Adipocyte (in vitro differentiated cells): ENCODE measurements at regions not wholly inside any gene's neighbourhood (a gene's known extent, or its start where the extent isn't known, plus 50 kb on each side); places are given as distances from the start of the nearest gene placed in this dataset.

Source experiments
- DNase-seq: peaks from one replicate; pipeline ENCODE4 v3.0.0-alpha.2; 2015; ENCODE audit warnings: low read depth
- H3K27me3 ChIP-seq: replicated peaks from 2 replicates; pipeline ENCODE4 v1.7.0; 2013; ENCODE audit warnings: mild to moderate bottlenecking, low read length, moderate library complexity; ENCODE audit not compliant: control insufficient read depth, insufficient read depth
- H3K36me3 ChIP-seq: 2 replicates; pipeline ENCODE4 v1.7.0; 2013; ENCODE audit warnings: low read length, mild to moderate bottlenecking, moderate library complexity; ENCODE audit not compliant: control insufficient read depth, insufficient read depth, severe bottlenecking
- H3K4me1 ChIP-seq: 2 replicates; pipeline ENCODE4 v1.7.0; 2013; ENCODE audit warnings: mild to moderate bottlenecking, low read length, moderate library complexity; ENCODE audit not compliant: control insufficient read depth, insufficient read depth
- H3K4me3 ChIP-seq: 2 replicates; pipeline ENCODE4 v1.7.0; 2013; ENCODE audit warnings: mild to moderate bottlenecking, low read length, moderate library complexity
- H3K9ac ChIP-seq: 2 replicates; pipeline ENCODE4 v1.7.0; 2013; ENCODE audit warnings: mild to moderate bottlenecking, low read length, moderate library complexity
- H3K9me3 ChIP-seq: 2 replicates; pipeline ENCODE4 v1.7.0; 2013; ENCODE audit warnings: mild to moderate bottlenecking, low read length, moderate library complexity; ENCODE audit not compliant: control insufficient read depth

GRCh38 chr10:7487528-7487927 is 76.7 kb upstream of the SFMBT2 start:
- Histone ChIP-seq H3K9me3 (no peaks in the 10 kb centered on the region), H3K4me3 (no peak overlapping the region), H3K9ac (no peak overlapping the region), H3K27me3 (peaks cover 32% of the 10 kb centered on the region), H3K4me1 (peaks cover 14% of the 10 kb centered on the region), H3K36me3 (no peaks in the 10 kb centered on the region)
- no peak for DNase-seq

- Histone ChIP-seq H3K9me3 (no peaks in the 10 kb centered on the region), H3K9ac (no peak overlapping the region), H3K4me3 (no peak overlapping the region), H3K27me3 (peaks cover 32% of the 10 kb centered on the region), H3K4me1 (peaks cover 14% of the 10 kb centered on the region), H3K36me3 (no peaks in the 10 kb centered on the region)
- no peak for DNase-seq
Measured at GRCh38 chr10:7486528-7486927, 75.7 kb upstream of the SFMBT2 start.

GRCh38 chr10:7485799-7486198 is 75.0 kb upstream of the SFMBT2 start:
- Histone ChIP-seq H3K27me3 (peaks cover 35% of the 10 kb centered on the region), H3K36me3 (no peaks in the 10 kb centered on the region), H3K4me1 (peaks cover 14% of the 10 kb centered on the region), H3K9ac (no peak overlapping the region), H3K4me3 (no peak overlapping the region), H3K9me3 (no peaks in the 10 kb centered on the region)
- DNase-seq: no peak

GRCh38 chr10:7485244-7485556 is 74.4 kb upstream of the SFMBT2 start:
- Histone ChIP-seq H3K4me1 (peaks cover 14% of the 10 kb centered on the region), H3K9me3 (no peaks in the 10 kb centered on the region), H3K36me3 (no peaks in the 10 kb centered on the region), H3K4me3 (no peak overlapping the region), H3K27me3 (peaks cover 41% of the 10 kb centered on the region), H3K9ac (no peak overlapping the region)
- DNase-seq: no peak

GRCh38 chr10:7484456-7485243 is 73.8 kb upstream of the SFMBT2 start:
- Histone ChIP-seq H3K4me3 (no peak overlapping the region), H3K27me3 (peaks cover 44% of the 10 kb centered on the region), H3K9ac (no peak overlapping the region), H3K4me1 (peaks cover 14% of the 10 kb centered on the region), H3K36me3 (no peaks in the 10 kb centered on the region), H3K9me3 (no peaks in the 10 kb centered on the region)
- no peak for DNase-seq

GRCh38 chr10:7483848-7484247 is 73.0 kb upstream of the SFMBT2 start:
- Histone ChIP-seq H3K36me3 (no peaks in the 10 kb centered on the region), H3K4me3 (no peak overlapping the region), H3K9ac (no peak overlapping the region), H3K4me1 (peaks cover 9% of the 10 kb centered on the region), H3K27me3 (peaks cover 44% of the 10 kb centered on the region), H3K9me3 (no peaks in the 10 kb centered on the region)
- no peak for DNase-seq

- no peaks in the 10 kb centered on the region for H3K36me3 ChIP-seq
- H3K9me3 ChIP-seq: no peaks in the 10 kb centered on the region
- H3K9ac ChIP-seq: no peak overlapping the region
- H3K4me3 ChIP-seq: no peak overlapping the region
- peaks cover 44% of the 10 kb centered on the region for H3K27me3 ChIP-seq
- DNase-seq: no peak
- peaks cover 7% of the 10 kb centered on the region for H3K4me1 ChIP-seq
Measured at GRCh38 chr10:7482992-7483391, 72.2 kb upstream of the SFMBT2 start.

- no peak for DNase-seq
- no peaks in the 10 kb centered on the region for H3K36me3 ChIP-seq
- H3K4me1 ChIP-seq: peaks cover 4% of the 10 kb centered on the region
- H3K27me3 ChIP-seq: peaks cover 44% of the 10 kb centered on the region
- no peak overlapping the region for H3K4me3 ChIP-seq
- no peak overlapping the region for H3K9ac ChIP-seq
- no peaks in the 10 kb centered on the region for H3K9me3 ChIP-seq
Measured at GRCh38 chr10:7481368-7481765, 70.5 kb upstream of the SFMBT2 start.

- Histone ChIP-seq H3K4me1 (peaks cover 4% of the 10 kb centered on the region), H3K36me3 (no peaks in the 10 kb centered on the region), H3K9ac (no peak overlapping the region), H3K4me3 (no peak overlapping the region), H3K27me3 (peaks cover 42% of the 10 kb centered on the region), H3K9me3 (no peaks in the 10 kb centered on the region)
- DNase-seq: no peak
Measured at GRCh38 chr10:7480742-7481367, 70.0 kb upstream of the SFMBT2 start.

GRCh38 chr10:7479861-7480598 is 69.2 kb upstream of the SFMBT2 start:
- H3K9ac ChIP-seq: no peak overlapping the region

GRCh38 chr10:7478727-7479457 is 68.1 kb upstream of the SFMBT2 start:
- no peaks in the 10 kb centered on the region for H3K36me3 ChIP-seq
- no peak for DNase-seq
- H3K27me3 ChIP-seq: peaks cover 26% of the 10 kb centered on the region
- no peaks in the 10 kb centered on the region for H3K9me3 ChIP-seq
- no peak overlapping the region for H3K9ac ChIP-seq
- H3K4me3 ChIP-seq: no peak overlapping the region
- peaks cover 7% of the 10 kb centered on the region for H3K4me1 ChIP-seq

More at GRCh38 chr10:7479861-7480598, 69.2 kb upstream of the SFMBT2 start:
- Histone ChIP-seq H3K27me3 (peaks cover 33% of the 10 kb centered on the region), H3K4me3 (no peak overlapping the region), H3K36me3 (no peaks in the 10 kb centered on the region), H3K4me1 (peaks cover 7% of the 10 kb centered on the region), H3K9me3 (no peaks in the 10 kb centered on the region)
- no peak for DNase-seq
